ENCODE measurements at regions not wholly inside any gene's neighbourhood (a gene's known extent, or its start where the extent isn't known, plus 50 kb on each side); places are given as distances from the start of the nearest gene placed in this dataset.

GRCh38 chr3:171955598-171955997, 83.8 kb upstream of the FNDC3B start:
- no peak for TF ChIP-seq POLR2AphosphoS5 (IDR thresholded peaks at IDR 0.05; ENCODE audit: low read depth, low read length)
- TF ChIP-seq SIN3A (IDR thresholded peaks at IDR 0.05; ENCODE audit: borderline replicate concordance, insufficient read depth, low read length) = no peak

Measured in PFSK-1 (cell line).